B cell (primary cell): ENCODE measurements at regions not wholly inside any gene's neighbourhood (a gene's known extent, or its start where the extent isn't known, plus 50 kb on each side); places are given as distances from the start of the nearest gene placed in this dataset.

Experiments used
- CTCF ChIP-seq: fragments of 200-600 bp; IDR thresholded peaks from one replicate; pipeline ENCODE4 v1.8.0; 2022; ENCODE audit warnings: antibody characterized with exemption, mild to moderate bottlenecking
- EZH2 ChIP-seq: IDR thresholded peaks from 2 replicates; pipeline ENCODE4 v1.6.1; 2012; ENCODE audit warnings: borderline replicate concordance, low read depth, mild to moderate bottlenecking, moderate library complexity, low read length; ENCODE audit not compliant: insufficient read depth, poor library complexity, severe bottlenecking

- no peak for TF ChIP-seq CTCF
- no peak for TF ChIP-seq EZH2
These were observed 633.4 kb upstream of the MGMT start for GRCh38 chr10:128833671-128834070.
